IMR-90 (cell line): ENCODE measurements at regions not wholly inside any gene's neighbourhood (a gene's known extent, or its start where the extent isn't known, plus 50 kb on each side); places are given as distances from the start of the nearest gene placed in this dataset.
"Not testable (repeated sequence)": the region's sequence is repeated elsewhere in the genome, so short reads cannot be mapped to it uniquely, and the experiment has no call there.

Source experiments
- ATAC-seq: fragments of 200-7000 bp; cut with Tn5 transposase; 2 replicates; pipeline ENCODE4 v1.9.1; 2020; ENCODE audit warnings: low read depth, mild to moderate bottlenecking, moderate library complexity
- BruUV-seq: library from RNA; stranded (reverse); fragments of 400-500 nt; replicated peaks from 2 replicates; lab custom pipeline; 2021; lab: Mats Ljungman, UMichigan
- CTCF ChIA-PET: fragments of 300-600 bp; formaldehyde crosslinking; extraction: SDS; loops from one replicate; lab custom pipeline; 2021; ENCODE audit warnings: antibody characterized with exemption; lab: Yijun Ruan, JAX
- POLR2A ChIA-PET: fragments of 300-600 bp; sonication (Branson Sonifier 250); formaldehyde crosslinking; loops from one replicate; lab custom pipeline; 2022; ENCODE audit warnings: antibody characterized with exemption; ENCODE audit not compliant: unreplicated experiment; lab: Charles Lee
- DNase-seq: peaks from one replicate; pipeline ENCODE4 v3.0.0; 2013
- H2AFZ ChIP-seq: replicated peaks from 2 replicates; pipeline ENCODE3; 2013; ENCODE audit warnings: low read length, mild to moderate bottlenecking; ENCODE audit not compliant: poor library complexity
- H2AK5ac ChIP-seq: 2 replicates; pipeline ENCODE4 v1.6.1; 2013; ENCODE audit warnings: low read depth, low read length, inconsistent platforms
- H2AK9ac ChIP-seq: replicated peaks from 2 replicates; pipeline ENCODE3; 2013; ENCODE audit warnings: mild to moderate bottlenecking, low read depth, low read length, moderate library complexity; ENCODE audit not compliant: poor library complexity
- H2BK120ac ChIP-seq: 2 replicates; pipeline ENCODE4 v1.6.1; 2013; ENCODE audit warnings: low read depth, low read length, inconsistent platforms
- H2BK15ac ChIP-seq: 3 replicates; pipeline ENCODE4 v1.6.1; 2013; ENCODE audit warnings: low read depth, low read length, inconsistent platforms
- H2BK20ac ChIP-seq: 2 replicates; pipeline ENCODE4 v1.6.1; 2013; ENCODE audit warnings: low read depth, mild to moderate bottlenecking, inconsistent platforms, low read length, moderate library complexity
- H2BK5ac ChIP-seq: 2 replicates; pipeline ENCODE4 v1.6.1; 2013; ENCODE audit warnings: mild to moderate bottlenecking, low read depth, low read length, inconsistent platforms; ENCODE audit not compliant: poor library complexity, severe bottlenecking
- H3K14ac ChIP-seq: replicated peaks from 2 replicates; pipeline ENCODE4 v1.6.1; 2013; ENCODE audit warnings: low read depth, low read length, inconsistent platforms
- H3K18ac ChIP-seq: 2 replicates; pipeline ENCODE4 v1.6.1; 2013; ENCODE audit warnings: low read depth, low read length, control low read depth
- H3K23ac ChIP-seq: 2 replicates; pipeline ENCODE4 v1.6.1; 2013; ENCODE audit warnings: low read depth, low read length, inconsistent platforms
- H3K27ac ChIP-seq: 2 replicates; pipeline ENCODE4 v1.5.1; 2013; ENCODE audit warnings: mild to moderate bottlenecking, control low read depth, low read length; ENCODE audit not compliant: insufficient read depth
- H3K27me3 ChIP-seq: 2 replicates; pipeline ENCODE4 v1.6.1; 2013; ENCODE audit warnings: low read length; ENCODE audit not compliant: control insufficient read depth, insufficient read depth
- H3K36me3 ChIP-seq: 2 replicates; pipeline ENCODE4 v1.6.1; 2013; ENCODE audit warnings: low read length, mixed read lengths; ENCODE audit not compliant: control insufficient read depth, insufficient read depth
- H3K4ac ChIP-seq: 2 replicates; pipeline ENCODE4 v1.6.1; 2013; ENCODE audit warnings: low read depth, low read length, inconsistent platforms
- H3K4me1 ChIP-seq: 2 replicates; pipeline ENCODE4 v1.6.1; 2013; ENCODE audit warnings: low read length, mixed read lengths; ENCODE audit not compliant: control insufficient read depth, insufficient read depth
- H3K4me2 ChIP-seq: 2 replicates; pipeline ENCODE4 v1.6.1; 2013; ENCODE audit warnings: low read depth, mild to moderate bottlenecking, control low read depth, low read length, moderate library complexity
- H3K4me3 ChIP-seq: 2 replicates; pipeline ENCODE4 v1.5.1; 2013; ENCODE audit warnings: low read depth, mild to moderate bottlenecking, control low read depth, low read length, moderate library complexity; ENCODE audit not compliant: insufficient read depth
- H3K56ac ChIP-seq: 2 replicates; pipeline ENCODE4 v1.6.1; 2013; ENCODE audit warnings: low read length, inconsistent platforms; ENCODE audit not compliant: insufficient read depth; ENCODE audit errors: extremely low read depth
- H3K79me1 ChIP-seq, 2 experiments: 2 replicates each; pipeline ENCODE4 v1.6.1; 2013; ENCODE audit warnings: low read length in 2 of 2, inconsistent platforms in 1 of 2, low read depth in 1 of 2
- H3K9ac ChIP-seq: 2 replicates; pipeline ENCODE4 v1.6.1; 2013; ENCODE audit warnings: low read depth, low read length, control low read depth
- H3K9me1 ChIP-seq: 2 replicates; pipeline ENCODE4 v1.6.1; 2013; ENCODE audit warnings: low read length, inconsistent platforms; ENCODE audit not compliant: insufficient read depth
- H3K9me3 ChIP-seq: 2 replicates; pipeline ENCODE4 v1.6.1; 2013; ENCODE audit warnings: low read length; ENCODE audit not compliant: control insufficient read depth, insufficient read depth
- H4K20me1 ChIP-seq: 2 replicates; pipeline ENCODE4 v1.6.1; 2013; ENCODE audit warnings: low read length, inconsistent platforms; ENCODE audit not compliant: insufficient read depth
- H4K5ac ChIP-seq: 2 replicates; pipeline ENCODE4 v1.6.1; 2013; ENCODE audit warnings: mild to moderate bottlenecking, low read depth, low read length, control low read depth
- H4K8ac ChIP-seq, 2 experiments: 2 replicates each; pipeline ENCODE4 v1.6.1; 2013; ENCODE audit warnings: low read depth in 2 of 2, low read length in 2 of 2, control low read depth in 1 of 2, inconsistent platforms in 1 of 2
- H4K91ac ChIP-seq: 2 replicates; pipeline ENCODE4 v1.6.1; 2013; ENCODE audit warnings: low read depth, low read length, inconsistent platforms; ENCODE audit not compliant: insufficient read depth
- MAZ ChIP-seq: IDR thresholded peaks from 2 replicates; pipeline ENCODE4 v1.6.1; 2012; ENCODE audit warnings: low read depth, mild to moderate bottlenecking, low read length, improper control_type of control experiment, moderate library complexity, borderline replicate concordance
- POLR2A ChIP-seq: IDR thresholded peaks from 2 replicates; pipeline ENCODE4 v1.6.1; 2012; ENCODE audit warnings: mild to moderate bottlenecking, low read depth, low read length
- WGBS, 2 experiments: methylation state at CpG; one replicate each; pipeline versions ENCODE4 v1.1.5 to v1.1.7; 2013; ENCODE audit warnings: missing lambda C conversion rate in 2 of 2; ENCODE audit not compliant: insufficient read length in 1 of 2; ENCODE audit errors: extremely low coverage in 2 of 2; 5-methylcytosine and 5-hydroxymethylcytosine counted together
- dilution Hi-C: fragments of 300-500 bp; cut with HindIII; formaldehyde crosslinking; loops from one replicate; pipeline ENCODE4 v1.14.3; 2018; ENCODE audit warnings: low sequenced_read_pairs; ENCODE audit not compliant: unreplicated experiment
- in situ Hi-C: fragments of 300-500 bp; cut with MboI; formaldehyde crosslinking; loops from 3 replicates; pipeline ENCODE4 v1.14.3; 2019; ENCODE audit warnings: low sequenced_read_pairs, inconsistent platforms, mixed read lengths
- intact Hi-C: fragments of 100-400 bp; cut with micrococcal nuclease; formaldehyde crosslinking; loops from 2 replicates; pipeline ENCODE4 v1.10.0; 2022

GRCh38 chr2:67585400-67585799 is 188.3 kb downstream of the ETAA1 start:
- in situ Hi-C loops: no loop called here
- H3K56ac ChIP-seq: no peak overlapping the region
- H3K14ac ChIP-seq: no peak overlapping the region
- no peak overlapping the region for H4K91ac ChIP-seq
- no peak overlapping the region for H2AFZ ChIP-seq
- CTCF ChIA-PET: interaction anchor here (0.6 kb wide), 1 partner anchor 1965 kb away, joined by 3 read pairs; no protein-coding TSS in a partner anchor
- H4K5ac ChIP-seq: no peak overlapping the region
- BruUV-seq: no TSS peak
- POLR2A ChIA-PET: no interaction called here
- no peaks in the 10 kb centered on the region for H4K20me1 ChIP-seq
- no peak overlapping the region for H3K18ac ChIP-seq
- dilution Hi-C loops: no loop called here
- H3K4me3 ChIP-seq: no peak overlapping the region
- H3K4me1 ChIP-seq: no peaks in the 10 kb centered on the region
- DNase-seq: no peak
- peaks cover 17% of the 10 kb centered on the region for H3K9me3 ChIP-seq
- ATAC-seq: no peak
- no peak overlapping the region for H2BK5ac ChIP-seq
- H3K9me1 ChIP-seq: peaks cover 4% of the 10 kb centered on the region
- H3K4ac ChIP-seq: no peak overlapping the region
- H3K36me3 ChIP-seq: no peaks in the 10 kb centered on the region
- no peak overlapping the region for H3K9ac ChIP-seq
- H2BK120ac ChIP-seq: no peak overlapping the region
- H2BK20ac ChIP-seq: no peak overlapping the region
- H3K79me1 ChIP-seq: no peaks in the 10 kb centered on the region
- H3K27me3 ChIP-seq: no peaks in the 10 kb centered on the region
- H2AK9ac ChIP-seq: no peak overlapping the region
- intact Hi-C loops: no loop called here
- TF ChIP-seq POLR2A (no peak), MAZ (no peak)
- no peak overlapping the region for H3K27ac ChIP-seq
- no peak overlapping the region for H2BK15ac ChIP-seq
- no peak overlapping the region for H3K4me2 ChIP-seq
- no peak overlapping the region for H4K8ac ChIP-seq
- no peak overlapping the region for H3K23ac ChIP-seq
- no peak overlapping the region for H2AK5ac ChIP-seq

GRCh38 chr2:67589121-67589520 is 192.0 kb downstream of the ETAA1 start:
- BruUV-seq, H2BK15ac ChIP-seq, H3K27ac ChIP-seq, H3K9ac ChIP-seq, H2AK5ac ChIP-seq, H4K91ac ChIP-seq, H3K4me2 ChIP-seq, H3K23ac ChIP-seq, H2BK120ac ChIP-seq, H3K18ac ChIP-seq, H3K79me1 ChIP-seq, ATAC-seq, POLR2A ChIA-PET, H3K27me3 ChIP-seq, H4K20me1 ChIP-seq, H3K9me1 ChIP-seq, H3K56ac ChIP-seq, H3K14ac ChIP-seq, H3K4ac ChIP-seq, H2BK20ac ChIP-seq, H3K9me3 ChIP-seq, CTCF ChIA-PET, H4K5ac ChIP-seq, intact Hi-C loops, H2AFZ ChIP-seq, H2AK9ac ChIP-seq, DNase-seq, H2BK5ac ChIP-seq, dilution Hi-C loops, H3K4me1 ChIP-seq, in situ Hi-C loops, H4K8ac ChIP-seq, H3K4me3 ChIP-seq, H3K36me3 ChIP-seq: not testable (repeated sequence)
- 100% methylated on average over 1 of the region's 6 CpGs; no CpG with 5 or more reads in 1 of the 2 experiments for WGBS, 2 experiments
